HG03060 (cell line): ENCODE measurements at regions not wholly inside any gene's neighbourhood (a gene's known extent, or its start where the extent isn't known, plus 50 kb on each side); places are given as distances from the start of the nearest gene placed in this dataset.

Source experiments
- ATAC-seq: cut with Tn5 transposase; IDR thresholded peaks from one replicate; pipeline ENCODE4 v1.9.1; 2021; ENCODE audit warnings: low read depth, moderate number of reproducible peaks; ENCODE audit not compliant: unreplicated experiment

DNA sequence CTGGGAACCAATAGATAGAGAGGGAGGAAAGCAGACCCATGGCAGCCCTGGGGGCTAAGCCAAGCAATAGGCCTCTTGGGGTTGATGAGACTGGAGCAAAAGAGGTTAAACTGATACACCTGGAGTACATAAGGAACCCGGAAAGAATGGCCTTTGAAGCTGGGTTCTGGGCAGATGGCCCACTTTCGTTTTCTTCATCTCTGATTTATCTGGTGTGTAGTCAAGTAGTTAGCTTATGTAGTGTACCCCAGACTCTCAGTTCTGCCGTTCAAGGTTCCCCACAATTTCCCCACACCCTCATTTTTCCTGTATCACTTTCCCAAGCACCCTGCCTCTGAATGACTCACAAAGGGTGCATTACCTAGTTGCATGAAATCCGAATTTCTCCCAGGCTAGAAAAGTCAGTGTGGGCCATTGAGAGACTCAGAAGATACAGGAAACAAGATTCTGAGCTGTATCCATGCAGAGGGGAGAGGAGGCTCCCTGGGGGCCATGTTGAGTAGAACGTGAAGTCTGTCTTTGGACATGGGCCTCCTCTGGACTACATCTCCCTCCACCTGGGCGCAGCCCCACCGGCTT lies 235.0 kb downstream of the LOXHD1 start:
- ATAC-seq = no peak

DNA sequence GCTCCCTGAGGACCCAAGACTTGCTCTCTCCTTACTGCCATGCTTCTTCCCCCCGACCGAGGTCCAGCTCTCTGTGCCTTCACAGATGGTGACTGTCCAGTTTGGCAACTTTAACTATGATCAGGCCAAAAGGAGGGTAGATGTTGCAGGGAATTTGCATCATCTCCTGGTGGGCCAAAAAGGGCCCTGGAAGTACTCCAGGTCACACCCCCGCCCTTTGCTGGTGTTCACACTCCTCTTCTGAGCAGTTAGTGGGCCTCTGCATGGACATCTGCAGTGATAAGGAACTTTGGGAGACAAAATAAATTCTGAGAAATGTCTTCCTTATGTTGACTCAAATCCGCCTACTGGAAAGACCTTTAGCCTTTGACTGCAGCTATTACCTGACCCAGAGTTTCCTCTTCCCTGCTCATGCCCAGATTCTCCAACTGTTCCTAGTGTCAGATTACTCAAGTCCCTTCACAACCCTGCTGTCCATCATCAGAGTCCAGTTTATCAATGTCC lies 234.4 kb downstream of the LOXHD1 start:
- no peak for ATAC-seq

DNA sequence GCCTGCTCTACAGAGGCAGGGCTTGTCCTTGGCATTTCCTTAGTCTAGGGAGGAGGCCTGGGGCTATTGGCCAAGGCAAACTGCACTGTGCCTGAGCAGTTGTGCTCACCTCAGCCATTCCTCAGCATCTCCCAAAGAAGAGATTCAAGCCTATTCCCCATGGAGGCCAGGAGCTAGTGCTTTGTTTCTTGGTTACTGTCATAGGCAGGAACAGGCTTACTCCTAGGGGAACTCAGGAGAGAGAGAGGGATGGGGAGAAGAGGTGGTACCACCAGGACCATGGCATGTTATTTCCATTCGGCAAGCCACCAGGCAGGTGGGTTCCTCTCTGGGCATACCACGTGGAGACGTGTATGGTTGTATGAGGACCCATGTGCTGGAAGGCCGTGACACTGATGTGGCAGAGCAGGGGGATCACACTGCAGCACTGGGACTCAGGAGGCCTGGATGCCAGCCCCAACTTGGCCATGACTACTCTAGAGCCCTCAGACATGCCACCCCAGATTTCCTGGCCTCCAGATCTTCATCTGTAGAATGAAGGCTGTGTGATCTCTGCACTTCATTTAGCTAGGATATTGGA lies 233.7 kb downstream of the LOXHD1 start:
- ATAC-seq = no peak

DNA sequence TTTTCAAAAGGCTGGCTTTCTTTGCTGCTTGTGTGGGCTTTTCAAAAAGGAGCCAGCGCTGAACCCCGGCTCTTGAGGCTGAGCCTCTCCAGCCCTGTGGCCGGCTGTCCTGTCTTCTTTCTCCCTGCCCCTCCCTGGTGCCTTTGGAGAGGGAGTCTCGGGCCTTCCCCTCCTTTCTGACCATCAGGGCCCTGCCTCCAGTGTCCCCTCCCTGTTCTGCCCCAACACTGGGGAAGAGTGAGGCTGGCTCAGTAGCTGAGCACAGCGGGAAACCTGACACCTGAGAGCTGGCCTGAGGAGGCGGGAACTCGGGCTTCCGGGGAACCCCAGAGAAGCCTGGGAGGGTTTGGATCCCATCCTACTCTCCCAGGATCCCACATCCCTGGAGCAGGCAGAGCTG lies 232.1 kb downstream of the LOXHD1 start:
- no peak for ATAC-seq

DNA sequence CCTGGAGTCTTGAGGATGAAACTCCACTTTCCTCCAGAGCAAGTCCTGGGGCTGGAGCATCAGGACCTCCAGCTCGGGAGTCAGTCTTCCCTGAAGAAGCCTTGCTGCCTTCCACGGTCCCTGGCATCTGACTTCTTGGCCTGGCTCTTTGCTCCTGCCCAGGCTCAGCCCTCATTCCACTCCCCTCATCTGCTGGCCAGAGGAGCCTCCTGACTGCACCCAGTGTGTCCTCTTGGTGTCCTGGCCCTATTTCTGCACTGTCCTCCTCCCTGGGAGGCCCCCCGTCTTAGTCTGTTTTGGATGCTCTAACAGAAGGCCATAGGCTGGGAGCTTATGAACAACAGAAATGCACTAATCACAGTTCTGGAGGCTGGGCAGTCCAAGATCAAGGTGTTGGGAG lies 231.5 kb downstream of the LOXHD1 start:
- no peak for ATAC-seq

DNA sequence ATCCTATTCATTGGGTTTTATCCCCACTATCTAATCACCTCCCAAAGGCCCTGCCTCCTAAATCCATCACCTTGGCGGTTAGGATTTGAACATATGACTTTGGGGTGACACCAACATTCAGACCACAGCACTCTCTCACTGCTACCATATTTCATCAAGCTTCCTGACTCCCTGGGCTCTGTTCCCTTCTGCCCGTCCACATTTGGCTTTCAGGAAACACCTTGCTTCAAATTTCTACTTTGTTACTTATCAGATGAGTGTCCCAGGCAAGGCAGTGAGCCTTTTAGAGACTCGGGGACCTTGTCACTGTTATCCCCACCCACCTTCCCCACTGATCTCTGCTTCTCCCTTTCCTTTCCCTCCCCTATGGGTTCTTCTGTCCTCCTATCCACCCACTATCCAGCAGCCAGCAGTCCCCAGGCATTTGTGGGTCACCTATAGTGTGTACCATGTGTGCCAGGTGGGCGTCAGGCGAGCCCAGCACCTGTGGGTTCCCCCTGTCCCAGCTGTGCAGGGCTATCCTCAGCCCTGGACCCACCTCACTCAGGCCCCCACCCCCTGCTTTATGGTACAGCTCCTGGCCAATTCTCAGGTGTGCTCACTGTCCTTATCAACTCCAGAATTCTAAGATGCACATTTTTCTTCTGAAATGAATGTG lies 230.9 kb downstream of the LOXHD1 start:
- no peak for ATAC-seq

DNA sequence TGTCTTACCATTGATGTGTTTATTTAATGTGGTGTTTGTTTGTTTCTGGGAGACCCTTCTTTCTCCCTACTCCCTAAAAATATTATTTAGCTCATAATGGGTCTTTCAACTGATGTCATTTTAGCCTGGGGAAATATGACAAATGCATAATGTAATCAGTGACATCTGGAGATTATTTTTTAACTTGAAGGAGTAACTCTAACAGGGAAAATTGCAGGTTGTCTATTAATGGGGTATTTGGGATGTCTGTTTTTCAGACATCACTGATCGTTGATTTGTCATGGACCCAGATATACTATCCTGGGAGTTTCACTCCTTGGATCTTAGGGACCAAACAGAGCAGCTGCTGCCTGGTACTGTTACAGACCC lies 230.4 kb downstream of the LOXHD1 start:
- ATAC-seq = no peak
